ENCODE measurements at regions not wholly inside any gene's neighbourhood (a gene's known extent, or its start where the extent isn't known, plus 50 kb on each side); places are given as distances from the start of the nearest gene placed in this dataset.

- CTCF ChIA-PET (ENCODE audit: partially characterized antibody): no interaction called here
- no peaks in the 10 kb centered on the region for H3K23me2 ChIP-seq (ENCODE audit: low read depth, low read length)
- no peak overlapping the region for H3K27ac ChIP-seq (ENCODE audit: low read depth, low read length)
- H4K5ac ChIP-seq (ENCODE audit: insufficient read length, low read depth, low read length): no peak overlapping the region
- DNase-seq (ENCODE audit: low read depth in 1 of 2, low spot score in 2 of 2) (no peak), FAIRE-seq (no peak)
- H2BK5ac ChIP-seq (ENCODE audit: low read depth, low read length): no peak overlapping the region
- no peaks in the 10 kb centered on the region for H3K4me1 ChIP-seq (replicated peaks in 1 of 4; ENCODE audit: control insufficient read depth in 3 of 4, insufficient read depth in 4 of 4, low read length in 3 of 4)
- peaks cover 18 to 40% of the 10 kb centered on the region in 2 experiments for H3K9me3 ChIP-seq (ENCODE audit: insufficient read depth in 2 of 2, low read depth in 1 of 2, low read length in 1 of 2)
- H4K91ac ChIP-seq (replicated peaks; ENCODE audit: insufficient read length, low read length): no peak overlapping the region
- H3K4ac ChIP-seq (replicated peaks; ENCODE audit: insufficient read length, low read depth, low read length): no peak overlapping the region
- POLR2A ChIA-PET (ENCODE audit: partially characterized antibody): no interaction called here
- H2BK120ac ChIP-seq (replicated peaks; ENCODE audit: low read depth, low read length): no peak overlapping the region
- H3K9ac ChIP-seq (replicated peaks in 1 of 4; ENCODE audit: extremely low read depth in 1 of 4, low read depth in 3 of 4, low read length in 3 of 4): no peak overlapping the region
- no peak overlapping the region for H3K14ac ChIP-seq (ENCODE audit: insufficient read length)
- no peak overlapping the region for H3K56ac ChIP-seq (replicated peaks; ENCODE audit: insufficient read length, low read depth, low read length)
- H2BK12ac ChIP-seq (ENCODE audit: low read depth, low read length): no peak overlapping the region
- H4K20me1 ChIP-seq (replicated peaks in 1 of 2; ENCODE audit: control insufficient read depth in 1 of 2, insufficient read depth in 2 of 2, low read length in 2 of 2): no peaks in the 10 kb centered on the region
- no peak overlapping the region for H2AK5ac ChIP-seq (ENCODE audit: low read depth, low read length)
- WGBS, 2 experiments (ENCODE audit: extremely low coverage in 1 of 2, insufficient coverage in 1 of 2, insufficient read length in 1 of 2, insufficient replicate concordance in 2 of 2, low coverage in 1 of 2, low lambda C conversion rate in 2 of 2, missing lambda C conversion rate in 1 of 2): 84% methylated on average over 9 of the region's 12 CpGs; no CpG with 5 or more reads in 1 of the 2 experiments
- no peaks in the 10 kb centered on the region for H3K27me3 ChIP-seq (replicated peaks in 1 of 4; ENCODE audit: control insufficient read depth in 3 of 4, extremely low read depth in 1 of 4, insufficient read depth in 3 of 4, low read length in 3 of 4)
- no peaks in the 10 kb centered on the region for H3K79me2 ChIP-seq (ENCODE audit: control insufficient read depth in 1 of 2, insufficient read depth in 2 of 2, low read length in 2 of 2)
- H2AFZ ChIP-seq (ENCODE audit: low read length): no peak overlapping the region
- TF ChIP-seq TBP (IDR thresholded peaks at IDR 0.05; ENCODE audit: low read depth, low read length) (no peak), RNF2 (IDR thresholded peaks at IDR 0.05; ENCODE audit: borderline replicate concordance, low read depth, low read length, missing control alignments, poor library complexity, severe bottlenecking) (no peak)
- no peak overlapping the region for H2BK20ac ChIP-seq (ENCODE audit: low read length)
- no peaks in the 10 kb centered on the region for H3K79me1 ChIP-seq (ENCODE audit: low read depth, low read length)
- no peak overlapping the region for H3K23ac ChIP-seq (ENCODE audit: insufficient read length)
- no peak overlapping the region for H4K8ac ChIP-seq (ENCODE audit: extremely low read depth, insufficient read depth, low read length)
- no peaks in the 10 kb centered on the region for H3K36me3 ChIP-seq (ENCODE audit: control insufficient read depth in 2 of 4, insufficient read depth in 4 of 4, low read length in 3 of 4)
- H3K18ac ChIP-seq (ENCODE audit: extremely low read depth, low read length): no peak overlapping the region
- no peak overlapping the region for H3K4me3 ChIP-seq (ENCODE audit: extremely low read depth in 1 of 4, insufficient read depth in 2 of 4, low read depth in 3 of 4, low read length in 4 of 4)
- H2BK15ac ChIP-seq (ENCODE audit: low read length): no peak overlapping the region
- no peak overlapping the region for H3K4me2 ChIP-seq (ENCODE audit: insufficient read depth in 1 of 2, low read depth in 2 of 2, low read length in 2 of 2)
These were observed 893.7 kb downstream of the TYW1 start for GRCh38 chr7:67890316-67890715.

All from H1 (cell line).